Hypothalamus (tissue), 51 donors: ENCODE measurements at regions not wholly inside any gene's neighbourhood (a gene's known extent, or its start where the extent isn't known, plus 50 kb on each side); places are given as distances from the start of the nearest gene placed in this dataset.
"Not testable (repeated sequence)": the region's sequence is repeated elsewhere in the genome, so short reads cannot be mapped to it uniquely, and the experiment has no call there.

ENCODE experiments used
- DNase-seq, 51 donors: peaks; one replicate each; lab custom pipeline; 2025; lab: John Stamatoyannopoulos, UW

DNA sequence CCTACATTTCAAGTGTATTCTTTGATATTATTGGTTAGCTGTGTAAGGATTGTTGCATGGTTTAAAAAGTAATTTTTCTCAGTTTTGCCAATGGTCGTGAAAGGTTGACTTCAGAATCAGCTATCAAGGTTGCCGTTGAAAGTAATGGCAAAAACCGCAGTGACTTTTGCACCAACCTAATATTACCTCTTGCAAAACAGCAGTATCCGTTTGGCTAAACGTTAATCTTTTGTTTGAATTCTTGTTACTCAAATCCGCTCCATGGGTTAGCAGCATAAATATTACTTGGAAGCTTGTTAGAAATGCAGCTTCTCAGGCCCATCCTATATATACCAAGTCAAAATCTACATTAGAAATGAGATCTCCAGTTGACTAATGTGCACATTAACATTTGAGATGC lies 141.6 kb upstream of the PRSS12 start:
- DNase-seq = not testable (repeated sequence)

GRCh38 chr4:118502967-118503366 lies 150.2 kb upstream of the PRSS12 start:
- not testable (repeated sequence) for DNase-seq

- not testable (repeated sequence) for DNase-seq
Measured at GRCh38 chr4:118504927-118505326, 152.1 kb upstream of the PRSS12 start.

DNA sequence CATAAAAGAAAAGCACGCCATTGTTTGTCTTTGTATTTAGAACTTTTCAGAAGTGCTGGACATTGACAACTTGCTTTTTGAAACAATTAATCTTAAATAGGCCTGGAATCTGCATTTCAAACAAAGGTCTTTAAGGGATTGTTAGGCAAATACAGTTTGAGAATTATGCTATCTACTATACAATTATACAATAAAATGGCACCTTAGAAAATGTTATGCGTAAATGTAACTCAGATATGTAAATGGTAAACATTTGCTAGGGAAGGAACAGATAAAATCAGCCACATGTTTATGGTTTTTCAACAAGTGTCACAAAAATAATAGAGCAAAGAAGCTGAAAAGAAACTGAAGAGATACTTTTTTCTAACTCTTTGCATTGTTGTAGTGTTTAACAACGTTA lies 152.7 kb upstream of the PRSS12 start:
- not testable (repeated sequence) for DNase-seq

- DNase-seq = not testable (repeated sequence)
Measured at GRCh38 chr4:118512870-118513269, 160.1 kb upstream of the PRSS12 start.

- not testable (repeated sequence) for DNase-seq
Measured at GRCh38 chr4:118514332-118514731, 161.5 kb upstream of the PRSS12 start.

DNA sequence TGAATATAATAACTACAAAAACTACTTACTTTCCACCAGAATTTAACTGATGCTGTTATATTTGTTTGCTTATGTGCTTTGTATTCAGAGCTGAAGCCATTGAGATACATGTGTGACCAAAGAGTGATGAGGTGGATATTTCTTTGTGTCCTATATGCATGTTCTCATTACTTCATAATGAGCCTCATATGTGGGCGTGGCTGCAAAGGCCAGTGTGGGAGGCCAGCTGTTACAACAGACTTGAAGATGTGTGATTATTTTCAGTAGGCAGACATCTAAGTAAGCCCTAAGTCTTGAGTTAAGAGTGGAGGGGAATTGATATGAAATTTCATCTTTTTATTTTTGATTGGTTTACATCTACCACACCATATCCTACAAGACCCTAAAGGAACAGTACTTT lies 163.3 kb upstream of the PRSS12 start:
- DNase-seq = not testable (repeated sequence)

DNA sequence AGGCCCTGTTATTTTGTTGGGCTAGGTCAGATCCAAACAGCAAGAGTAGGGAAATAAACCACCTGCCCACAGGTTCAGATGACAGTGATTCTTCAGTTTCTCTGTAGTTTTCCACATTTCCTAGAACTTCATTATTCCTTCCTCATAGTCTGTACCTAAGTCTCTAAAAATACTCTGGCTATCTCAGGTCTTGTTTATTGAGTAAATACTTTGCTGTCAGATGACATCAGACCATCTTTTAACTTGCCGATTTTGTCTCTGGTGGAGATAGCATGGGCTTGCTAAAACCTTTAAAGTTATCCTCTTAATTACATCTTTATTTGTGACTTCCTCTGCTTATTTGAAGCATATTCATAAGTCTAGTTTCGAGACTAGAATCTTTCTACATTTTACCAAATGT lies 155.1 kb upstream of the METTL14 start:
- not testable (repeated sequence) for DNase-seq

- DNase-seq = not testable (repeated sequence)
Measured at GRCh38 chr4:118531947-118532346, 153.2 kb upstream of the METTL14 start.

- not testable (repeated sequence) for DNase-seq
Measured at GRCh38 chr4:118535788-118536187, 149.4 kb upstream of the METTL14 start.

DNA sequence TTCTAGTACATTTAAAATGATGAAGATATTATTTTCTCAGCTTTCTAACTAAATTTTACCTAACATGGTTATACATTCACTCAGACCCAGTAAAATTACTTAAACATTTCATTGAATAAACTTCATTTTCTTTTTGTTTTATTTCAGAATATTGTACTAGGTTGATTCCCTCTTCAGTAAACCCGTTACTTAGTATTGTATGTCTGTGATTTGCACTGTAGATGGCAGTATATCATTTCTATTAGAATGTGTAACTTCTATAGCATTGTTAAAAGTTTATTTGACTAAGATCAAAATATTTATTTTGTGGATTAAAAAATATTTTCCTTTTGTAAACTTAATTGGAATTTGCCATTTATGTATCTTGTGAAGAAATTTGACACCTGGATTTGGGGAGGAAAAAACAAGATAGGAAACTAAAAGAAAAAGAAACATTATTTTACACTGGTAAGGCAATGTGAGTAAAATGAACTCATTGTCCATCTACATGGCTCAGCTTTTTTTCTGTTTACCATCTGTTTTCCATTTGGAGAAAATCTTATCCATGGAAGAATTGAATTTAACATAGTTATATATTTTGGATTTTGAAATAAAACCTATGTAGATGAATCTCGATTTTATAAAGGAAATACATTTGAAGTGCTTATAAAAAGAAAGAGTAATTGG lies 145.6 kb upstream of the METTL14 start:
- not testable (repeated sequence) for DNase-seq

GRCh38 chr4:118556576-118556975 lies 128.6 kb upstream of the METTL14 start:
- not testable (repeated sequence) for DNase-seq

DNA sequence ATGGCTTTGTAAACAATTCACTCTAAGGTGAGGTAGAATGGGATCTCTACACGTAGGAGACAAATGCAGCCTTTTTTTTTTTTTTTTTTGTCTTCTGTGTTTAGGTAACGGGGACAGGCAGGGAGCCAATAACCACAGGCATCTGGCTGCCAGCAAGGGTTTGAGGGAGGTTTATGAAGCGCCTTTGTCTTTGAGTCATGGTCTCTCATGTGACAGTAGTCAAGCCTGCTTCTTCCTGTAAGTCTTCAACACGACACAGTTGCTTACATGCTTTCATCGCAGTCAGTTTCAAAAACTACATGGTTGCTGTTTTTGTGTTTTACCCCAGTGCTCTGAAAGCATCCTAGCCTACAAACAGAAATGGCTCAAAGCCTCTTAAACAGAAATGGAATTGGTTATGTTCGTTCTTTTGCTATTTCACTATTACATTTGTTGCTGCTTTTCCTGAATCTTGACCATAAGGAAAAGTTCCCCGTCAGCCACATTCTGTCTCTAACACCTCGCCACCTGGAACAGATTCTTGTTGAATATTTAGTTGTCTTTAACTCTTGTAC lies 127.8 kb upstream of the METTL14 start:
- DNase-seq = no peak

DNA sequence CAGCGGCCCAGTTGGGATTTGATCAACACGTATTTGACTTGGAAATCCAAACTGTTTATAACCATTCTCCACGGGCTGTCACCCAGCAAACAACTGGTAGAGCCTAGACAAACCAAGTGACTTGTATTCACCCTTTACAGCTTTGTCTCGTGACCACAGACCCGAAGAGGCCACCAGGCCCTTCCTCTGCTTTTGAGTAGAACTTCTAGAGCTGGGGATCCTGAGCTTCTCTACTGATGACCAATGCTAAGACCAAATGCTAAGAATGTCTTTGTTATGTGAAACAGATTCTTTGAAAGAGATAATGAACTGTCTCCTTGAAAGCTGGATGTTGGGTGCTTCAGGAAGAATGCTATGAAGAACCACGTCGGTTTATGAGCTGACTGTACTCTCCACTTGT lies 127.0 kb upstream of the METTL14 start:
- DNase-seq = not testable (repeated sequence)

DNA sequence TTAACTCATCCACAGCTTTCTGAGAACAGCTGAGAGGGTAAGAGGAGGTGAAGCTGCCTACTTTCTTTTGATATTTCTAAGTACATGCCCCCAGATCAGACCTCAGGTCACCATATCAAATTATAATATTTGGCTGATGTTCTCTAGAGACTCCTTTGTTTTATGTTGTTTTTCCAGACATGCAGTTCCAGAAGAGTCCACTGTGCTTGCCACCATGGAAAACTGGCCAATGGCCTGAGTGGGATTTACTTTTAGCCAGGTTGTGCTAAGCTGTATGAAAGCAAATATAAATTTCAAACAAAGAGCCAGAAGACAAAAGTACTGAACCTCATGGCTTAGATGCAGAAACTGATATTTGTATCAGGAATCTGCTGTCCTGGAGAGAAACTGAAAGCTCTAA lies 123.6 kb upstream of the METTL14 start:
- not testable (repeated sequence) for DNase-seq

DNA sequence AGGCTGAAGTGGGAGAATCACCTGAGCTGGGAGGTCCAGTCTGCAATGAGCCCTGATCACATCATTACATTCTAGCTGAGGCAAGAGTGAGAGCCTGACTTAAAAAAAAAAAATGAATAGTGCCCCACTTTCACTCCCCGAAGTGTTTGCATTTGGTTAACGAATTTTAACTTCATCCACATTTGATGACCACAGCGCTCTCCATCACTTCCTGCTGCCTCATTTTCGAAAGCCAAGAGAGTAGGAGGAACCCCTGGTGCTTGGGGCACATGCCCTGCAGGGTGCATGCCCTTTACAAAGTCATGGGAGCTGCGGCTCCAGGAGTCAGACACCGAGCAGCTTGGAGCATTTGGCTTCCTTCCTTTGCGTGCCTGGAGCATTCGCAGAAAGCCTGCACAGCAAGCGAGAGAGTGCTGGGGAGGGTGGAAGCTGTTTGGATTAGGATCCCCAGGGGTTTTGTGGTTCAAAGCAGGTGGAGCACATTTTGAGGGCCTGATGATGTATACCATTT lies 119.1 kb upstream of the METTL14 start:
- DNase-seq = not testable (repeated sequence)

DNA sequence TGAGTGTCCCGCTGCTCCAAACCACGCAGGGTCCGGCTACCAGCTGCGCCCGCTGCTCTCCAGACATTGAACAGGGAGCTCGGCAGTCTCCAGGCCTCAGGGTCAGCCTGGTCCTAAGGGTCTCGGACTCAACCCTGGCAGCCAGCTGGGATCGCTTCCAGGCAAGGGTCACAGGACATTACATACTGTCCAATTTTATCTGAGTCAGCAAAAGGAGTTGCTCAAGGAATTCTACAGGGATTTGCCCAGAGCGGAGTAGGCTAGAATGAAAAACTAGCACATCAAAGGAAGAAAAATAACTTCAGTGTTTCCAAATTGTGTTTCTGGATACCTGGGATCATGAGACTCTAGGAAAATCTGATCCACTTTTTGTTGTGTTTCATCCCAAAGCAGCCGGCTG lies 112.2 kb upstream of the METTL14 start:
- DNase-seq = not testable (repeated sequence)

- not testable (repeated sequence) for DNase-seq
Measured at GRCh38 chr4:118574251-118574913, 110.8 kb upstream of the METTL14 start.

DNA sequence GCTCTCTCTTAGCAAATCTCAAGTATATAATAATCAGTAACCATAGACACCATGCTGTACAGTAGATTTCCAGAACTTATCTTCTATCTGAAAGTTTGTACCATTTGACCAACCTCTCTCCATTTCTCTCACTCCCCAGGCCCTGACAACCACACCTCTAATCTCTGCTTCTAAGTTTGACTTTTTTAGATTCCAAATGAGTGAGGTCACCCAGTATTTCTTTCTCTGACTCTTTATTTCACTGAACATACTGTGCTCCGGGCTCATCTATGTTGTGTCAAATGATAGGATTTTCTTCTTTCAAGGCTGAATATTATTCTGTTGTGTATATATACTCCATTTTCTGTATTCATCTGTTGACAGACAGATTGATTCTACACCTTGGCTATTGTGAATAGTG lies 110.1 kb upstream of the METTL14 start:
- not testable (repeated sequence) for DNase-seq

- DNase-seq = not testable (repeated sequence)
Measured at GRCh38 chr4:118575726-118576125, 109.5 kb upstream of the METTL14 start.

- DNase-seq = not testable (repeated sequence)
Measured at GRCh38 chr4:118576709-118577219, 108.4 kb upstream of the METTL14 start.
